ENCODE measurements at regions not wholly inside any gene's neighbourhood (a gene's known extent, or its start where the extent isn't known, plus 50 kb on each side); places are given as distances from the start of the nearest gene placed in this dataset.

GRCh38 chr5:17709011-17709710 lies 74.9 kb downstream of the TAF11L14 start:
- Histone ChIP-seq H3K36me3 (ENCODE audit: control insufficient read depth, insufficient read depth, low read length) (no peaks in the 10 kb centered on the region), H3K9ac (ENCODE audit: insufficient read depth, low read length) (no peak overlapping the region), H2AFZ (ENCODE audit: low read length) (no peak overlapping the region), H3K9me3 (ENCODE audit: control insufficient read depth, insufficient read depth, low read depth, low read length) (no peaks in the 10 kb centered on the region), H4K20me1 (ENCODE audit: control insufficient read depth, extremely low read depth, insufficient read depth, low read length) (no peaks in the 10 kb centered on the region), H3K27ac (ENCODE audit: insufficient read depth, low read length) (no peak overlapping the region), H3K4me1 (ENCODE audit: control insufficient read depth, extremely low read depth, insufficient read depth, low read length) (no peaks in the 10 kb centered on the region), H3K4me2 (ENCODE audit: extremely low read depth, insufficient read depth, low read length) (no peak overlapping the region), H3K79me2 (ENCODE audit: control insufficient read depth, insufficient read depth, low read length) (no peaks in the 10 kb centered on the region), H3K4me3 (replicated peaks in 1 of 4; ENCODE audit: control extremely low read depth in 1 of 4, insufficient read depth in 1 of 4, low read depth in 3 of 4, low read length in 4 of 4) (no peak overlapping the region), H3K27me3 (ENCODE audit: control insufficient read depth, insufficient read depth, low read length) (no peaks in the 10 kb centered on the region)
- TF ChIP-seq EZH2 (IDR thresholded peaks at IDR 0.05; ENCODE audit: low read length, missing control alignments) (no peak), CTCF (conservative IDR thresholded peaks at IDR 0.05 in 1 of 2, IDR thresholded peaks at IDR 0.05 in 1 of 2; ENCODE audit: low read depth in 1 of 2, low read length in 2 of 2) (no peak)
- DNase-seq (ENCODE audit: low read depth in 2 of 2): no peak

GRCh38 chr5:17713301-17713700 lies 79.0 kb downstream of the TAF11L14 start:
- no peak overlapping the region for H2AFZ ChIP-seq (ENCODE audit: low read length)

GRCh38 chr5:17714186-17714585 lies 79.9 kb downstream of the TAF11L14 start:
- Histone ChIP-seq H4K20me1 (ENCODE audit: control insufficient read depth, extremely low read depth, insufficient read depth, low read length) (no peaks in the 10 kb centered on the region), H3K9ac (ENCODE audit: insufficient read depth, low read length) (no peak overlapping the region), H3K4me1 (ENCODE audit: control insufficient read depth, extremely low read depth, insufficient read depth, low read length) (no peaks in the 10 kb centered on the region), H3K4me3 (replicated peaks in 1 of 4; ENCODE audit: control extremely low read depth in 1 of 4, insufficient read depth in 1 of 4, low read depth in 3 of 4, low read length in 4 of 4) (no peak overlapping the region), H3K9me3 (ENCODE audit: control insufficient read depth, insufficient read depth, low read depth, low read length) (no peaks in the 10 kb centered on the region), H3K36me3 (ENCODE audit: control insufficient read depth, insufficient read depth, low read length) (no peaks in the 10 kb centered on the region), H2AFZ (ENCODE audit: low read length) (no peak overlapping the region), H3K79me2 (ENCODE audit: control insufficient read depth, insufficient read depth, low read length) (no peaks in the 10 kb centered on the region), H3K27ac (ENCODE audit: insufficient read depth, low read length) (no peak overlapping the region), H3K4me2 (ENCODE audit: extremely low read depth, insufficient read depth, low read length) (no peak overlapping the region), H3K27me3 (ENCODE audit: control insufficient read depth, insufficient read depth, low read length) (no peaks in the 10 kb centered on the region)
- TF ChIP-seq EZH2 (IDR thresholded peaks at IDR 0.05; ENCODE audit: low read length, missing control alignments): no peak
- TF ChIP-seq CTCF (conservative IDR thresholded peaks at IDR 0.05 in 1 of 2, IDR thresholded peaks at IDR 0.05 in 1 of 2; ENCODE audit: low read depth in 1 of 2, low read length in 2 of 2): no peak
- no peak for DNase-seq (ENCODE audit: low read depth in 2 of 2)

More at GRCh38 chr5:17713301-17713700, 79.0 kb downstream of the TAF11L14 start:
- Histone ChIP-seq H4K20me1 (ENCODE audit: control insufficient read depth, extremely low read depth, insufficient read depth, low read length) (no peaks in the 10 kb centered on the region), H3K79me2 (ENCODE audit: control insufficient read depth, insufficient read depth, low read length) (no peaks in the 10 kb centered on the region), H3K4me1 (ENCODE audit: control insufficient read depth, extremely low read depth, insufficient read depth, low read length) (no peaks in the 10 kb centered on the region), H3K27ac (ENCODE audit: insufficient read depth, low read length) (no peak overlapping the region), H3K36me3 (ENCODE audit: control insufficient read depth, insufficient read depth, low read length) (no peaks in the 10 kb centered on the region), H3K27me3 (ENCODE audit: control insufficient read depth, insufficient read depth, low read length) (no peaks in the 10 kb centered on the region), H3K4me2 (ENCODE audit: extremely low read depth, insufficient read depth, low read length) (no peak overlapping the region), H3K4me3 (replicated peaks in 1 of 4; ENCODE audit: control extremely low read depth in 1 of 4, insufficient read depth in 1 of 4, low read depth in 3 of 4, low read length in 4 of 4) (no peak overlapping the region), H3K9ac (ENCODE audit: insufficient read depth, low read length) (no peak overlapping the region), H3K9me3 (ENCODE audit: control insufficient read depth, insufficient read depth, low read depth, low read length) (no peaks in the 10 kb centered on the region)
- no peak for DNase-seq (ENCODE audit: low read depth in 2 of 2)
- TF ChIP-seq CTCF (conservative IDR thresholded peaks at IDR 0.05 in 1 of 2, IDR thresholded peaks at IDR 0.05 in 1 of 2; ENCODE audit: low read depth in 1 of 2, low read length in 2 of 2): no peak
- no peak for TF ChIP-seq EZH2 (IDR thresholded peaks at IDR 0.05; ENCODE audit: low read length, missing control alignments)
